SK-N-SH (cell line): ENCODE measurements at regions not wholly inside any gene's neighbourhood (a gene's known extent, or its start where the extent isn't known, plus 50 kb on each side); places are given as distances from the start of the nearest gene placed in this dataset.

Experiments used
- CTCF ChIA-PET: fragments of 300-600, 350-600 bp; formaldehyde crosslinking; extraction: SDS; loops from one replicate; lab custom pipeline; 2021; lab: Yijun Ruan, JAX
- POLR2A ChIA-PET: fragments of 350-600 bp; sonication (Branson Sonifier 250); formaldehyde crosslinking; extraction: SDS; loops from one replicate; lab custom pipeline; 2020; ENCODE audit warnings: antibody characterized with exemption, inconsistent platforms; lab: Yijun Ruan, JAX
- DNase-seq: peaks from one replicate; pipeline ENCODE4 v3.0.0; 2012
- H2AFZ ChIP-seq: fragments of 200-600 bp; sonication (generic); 2 replicates; pipeline ENCODE4 v1.8.1; 2016; ENCODE audit warnings: antibody characterized with exemption, mild to moderate bottlenecking, low read depth
- H3F3A ChIP-seq: fragments of 200-600 bp; sonication (generic); replicated peaks from 2 replicates; pipeline ENCODE3; 2016; ENCODE audit warnings: antibody characterized with exemption, mild to moderate bottlenecking; ENCODE audit not compliant: insufficient read depth
- H3K27ac ChIP-seq, 2 experiments: fragments of 200-500 bp in 1 of 2; fragments of 200-600 bp in 1 of 2; sonication (Bioruptor generic) in 1 of 2; sonication (generic), shearing (Covaris generic) in 1 of 2; 2 replicates each; pipeline versions ENCODE4 v1.5.1 to v1.6.1; 2014 to 2016; ENCODE audit warnings: low read depth in 2 of 2, inconsistent platforms in 1 of 2, low read length in 1 of 2, mild to moderate bottlenecking in 1 of 2, mixed read lengths in 1 of 2
- H3K27me3 ChIP-seq: fragments of 200-600 bp; sonication (generic), shearing (Covaris generic); 2 replicates; pipeline ENCODE4 v1.6.1; 2016; ENCODE audit warnings: mixed run types; ENCODE audit not compliant: insufficient read depth
- H3K36me3 ChIP-seq, 2 experiments: fragments of 200-500 bp in 1 of 2; fragments of 200-600 bp in 1 of 2; sonication (Bioruptor generic) in 1 of 2; sonication (generic) in 1 of 2; replicated peaks in 1 of 2; 2 replicates each; pipeline versions ENCODE3 to v1.5.1; 2014 to 2016; ENCODE audit warnings: low read length in 1 of 2, mild to moderate bottlenecking in 1 of 2; ENCODE audit not compliant: insufficient read depth in 2 of 2, control insufficient read depth in 1 of 2
- H3K4me1 ChIP-seq, 2 experiments: fragments of 200-500 bp in 1 of 2; fragments of 200-600 bp in 1 of 2; sonication (Bioruptor generic) in 1 of 2; sonication (generic), shearing (Covaris generic) in 1 of 2; 2 replicates each; pipeline versions ENCODE4 v1.5.1 to v1.6.1; 2014 to 2016; ENCODE audit warnings: low read depth in 1 of 2, low read length in 1 of 2, mixed run types in 1 of 2; ENCODE audit not compliant: insufficient read depth in 2 of 2, control insufficient read depth in 1 of 2
- H3K4me2 ChIP-seq: fragments of 200-600 bp; sonication (generic), shearing (Covaris generic); 2 replicates; pipeline ENCODE4 v1.6.1; 2017; ENCODE audit warnings: mixed run types
- H3K4me3 ChIP-seq, 2 experiments: fragments of 200-500 bp in 1 of 2; fragments of 200-600 bp in 1 of 2; sonication (Bioruptor generic) in 1 of 2; sonication (generic), shearing (Covaris generic) in 1 of 2; 2 replicates each; pipeline versions ENCODE4 v1.5.1 to v1.8.1; 2014 to 2016; ENCODE audit warnings: low read depth in 2 of 2, inconsistent platforms in 1 of 2, low read length in 1 of 2, mild to moderate bottlenecking in 1 of 2, mixed read lengths in 1 of 2, moderate library complexity in 1 of 2
- H3K79me2 ChIP-seq: fragments of 200-600 bp; sonication (generic); 2 replicates; pipeline ENCODE4 v1.8.1; 2017; ENCODE audit warnings: mild to moderate bottlenecking; ENCODE audit not compliant: insufficient read depth
- H3K9ac ChIP-seq: fragments of 200-600 bp; sonication (generic); 2 replicates; pipeline ENCODE4 v1.6.1; 2017; ENCODE audit warnings: mixed run types
- H3K9me2 ChIP-seq: fragments of 200-600 bp; sonication (generic); 2 replicates; pipeline ENCODE4 v1.6.1; 2017; ENCODE audit warnings: mixed run types
- H3K9me3 ChIP-seq: fragments of 200-600 bp; sonication (generic); 2 replicates; pipeline ENCODE4 v1.6.1; 2017; ENCODE audit warnings: mixed run types, mild to moderate bottlenecking, moderate library complexity
- H4K20me1 ChIP-seq: fragments of 200-600 bp; sonication (generic); 2 replicates; pipeline ENCODE4 v1.6.1; 2017; ENCODE audit warnings: mild to moderate bottlenecking, mixed run types; ENCODE audit not compliant: insufficient read depth
- ELF1 ChIP-seq: IDR thresholded peaks from 2 replicates; pipeline ENCODE4 v1.4.0; 2012
- EZH2phosphoT487 ChIP-seq: fragments of 200-600 bp; sonication (generic); IDR thresholded peaks from 2 replicates; pipeline ENCODE4 v1.6.1; 2017; ENCODE audit warnings: low read depth, mixed run types, mild to moderate bottlenecking, antibody characterized with exemption, moderate library complexity, borderline replicate concordance
- FOXJ3 ChIP-seq: sonication (generic); formaldehyde crosslinking; IDR thresholded peaks from 2 replicates; pipeline ENCODE4 v1.5.1; 2020; ENCODE audit warnings: mild to moderate bottlenecking, missing genetic modification reagents
- GABPA ChIP-seq: IDR thresholded peaks from 2 replicates; pipeline ENCODE4 v1.4.0; 2012; ENCODE audit warnings: low read depth, mild to moderate bottlenecking
- GATA2 ChIP-seq: sonication (generic); formaldehyde crosslinking; IDR thresholded peaks from 2 replicates; pipeline ENCODE4 v1.5.0; 2020; ENCODE audit warnings: mild to moderate bottlenecking, missing genetic modification reagents
- JUND ChIP-seq: IDR thresholded peaks from 2 replicates; pipeline ENCODE4 v1.4.0; 2012
- MXI1 ChIP-seq: IDR thresholded peaks from 2 replicates; pipeline ENCODE4 v1.6.1; 2012; ENCODE audit warnings: mild to moderate bottlenecking, low read depth, low read length, improper control_type of control experiment
- POLR2AphosphoS5 ChIP-seq: IDR thresholded peaks from 2 replicates; pipeline ENCODE4 v1.6.1; 2012; ENCODE audit warnings: low read depth, low read length
- RFX5 ChIP-seq: IDR thresholded peaks from 2 replicates; pipeline ENCODE4 v1.6.1; 2012; ENCODE audit warnings: mild to moderate bottlenecking, improper control_type of control experiment, low read length
- RXRA ChIP-seq: IDR thresholded peaks from 2 replicates; pipeline ENCODE4 v1.4.0; 2012; ENCODE audit warnings: low read depth, mild to moderate bottlenecking, borderline replicate concordance
- TAF1 ChIP-seq: IDR thresholded peaks from 2 replicates; pipeline ENCODE4 v1.6.1; 2012; ENCODE audit warnings: low read depth, mild to moderate bottlenecking, low read length, moderate library complexity, borderline replicate concordance
- WGBS: methylation state at CpG from one replicate; pipeline ENCODE4 v1.1.6; 2017; ENCODE audit warnings: low lambda C conversion rate; 5-methylcytosine and 5-hydroxymethylcytosine counted together
- TF ChIP-seq, protein P1 (sequence below): IDR thresholded peaks from 2 replicates; pipeline ENCODE4 v1.4.0; 2012; ENCODE audit warnings: low read depth
- TF ChIP-seq, protein P2 (sequence below): fragments of 150-350 bp; IDR thresholded peaks from 2 replicates; pipeline ENCODE4 v1.6.1; 2017; ENCODE audit warnings: antibody characterized with exemption, low read length, low read depth, borderline replicate concordance
- TF ChIP-seq, protein P3 (sequence below): IDR thresholded peaks from 2 replicates; pipeline ENCODE4 v1.4.0; 2012; ENCODE audit warnings: low read depth, borderline replicate concordance
- TF ChIP-seq, protein P4 (sequence below): IDR thresholded peaks from 2 replicates; pipeline ENCODE4; 2012
- TF ChIP-seq, protein P5 (sequence below): IDR thresholded peaks from 2 replicates; pipeline ENCODE4 v1.6.1; 2012; ENCODE audit warnings: mild to moderate bottlenecking, low read depth, low read length, moderate library complexity
- TF ChIP-seq, protein P6 (sequence below): IDR thresholded peaks from 2 replicates; pipeline ENCODE4 v1.4.0; 2012; ENCODE audit warnings: low read depth, borderline replicate concordance

DNA sequence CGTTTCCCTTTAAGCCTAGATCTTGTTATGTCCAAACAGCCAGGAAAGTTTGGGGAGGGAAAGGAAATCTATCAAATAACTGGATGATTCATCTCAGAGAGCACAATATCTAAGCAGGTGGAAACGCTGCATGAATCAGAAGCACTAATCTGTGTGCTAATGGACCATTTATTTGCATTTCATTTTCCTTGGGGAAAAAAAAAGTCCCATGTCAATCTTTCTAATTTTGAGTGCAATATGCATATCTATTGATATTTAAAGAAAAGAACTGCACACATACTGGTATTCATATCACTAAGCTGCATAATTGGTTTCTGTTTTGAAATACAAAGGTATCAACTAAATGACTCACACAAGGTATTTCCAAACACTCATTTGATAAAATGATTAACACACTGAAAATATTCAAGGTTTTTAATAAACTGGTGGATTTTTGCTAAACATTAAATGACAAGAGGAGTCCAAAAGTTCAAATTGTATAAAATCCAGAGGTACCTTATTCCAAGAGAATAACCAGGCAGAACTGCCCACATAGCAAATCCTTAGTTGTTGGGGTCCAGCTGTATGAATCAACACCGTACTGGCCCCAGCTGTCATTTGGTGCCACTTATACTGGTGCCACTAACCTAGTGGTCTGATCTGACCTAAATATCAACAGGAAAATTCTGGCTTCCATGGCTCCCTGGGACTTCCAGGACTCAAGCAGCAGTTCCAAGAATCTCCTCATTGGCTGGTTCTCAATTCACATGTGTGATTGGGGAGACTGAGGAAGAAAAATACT lies 122.2 kb upstream of the SP4 start:
- Histone ChIP-seq H3K9me2 (no peaks in the 10 kb centered on the region), H3K4me3 (no peak overlapping the region), H4K20me1 (no peaks in the 10 kb centered on the region), H3K4me1 (no peaks in the 10 kb centered on the region), H3K27me3 (no peaks in the 10 kb centered on the region), H3K9ac (no peak overlapping the region), H2AFZ (no peak overlapping the region), H3K9me3 (no peaks in the 10 kb centered on the region), H3F3A (no peaks in the 10 kb centered on the region), H3K79me2 (no peaks in the 10 kb centered on the region), H3K36me3 (no peaks in the 10 kb centered on the region), H3K27ac (no peak overlapping the region), H3K4me2 (no peak overlapping the region)
- WGBS: 0% methylated on average over 3 of the region's 3 CpGs
- TF ChIP-seq, protein P1, sequence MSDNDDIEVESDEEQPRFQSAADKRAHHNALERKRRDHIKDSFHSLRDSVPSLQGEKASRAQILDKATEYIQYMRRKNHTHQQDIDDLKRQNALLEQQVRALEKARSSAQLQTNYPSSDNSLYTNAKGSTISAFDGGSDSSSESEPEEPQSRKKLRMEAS: no peak
- no peak for TF ChIP-seq ELF1
- no peak for TF ChIP-seq RXRA
- no peak for TF ChIP-seq RFX5
- no peak for TF ChIP-seq GATA2 (CRISPR knock-in tag)
- no peak for DNase-seq
- CTCF ChIA-PET: no interaction called here
- POLR2A ChIA-PET: no interaction called here

DNA sequence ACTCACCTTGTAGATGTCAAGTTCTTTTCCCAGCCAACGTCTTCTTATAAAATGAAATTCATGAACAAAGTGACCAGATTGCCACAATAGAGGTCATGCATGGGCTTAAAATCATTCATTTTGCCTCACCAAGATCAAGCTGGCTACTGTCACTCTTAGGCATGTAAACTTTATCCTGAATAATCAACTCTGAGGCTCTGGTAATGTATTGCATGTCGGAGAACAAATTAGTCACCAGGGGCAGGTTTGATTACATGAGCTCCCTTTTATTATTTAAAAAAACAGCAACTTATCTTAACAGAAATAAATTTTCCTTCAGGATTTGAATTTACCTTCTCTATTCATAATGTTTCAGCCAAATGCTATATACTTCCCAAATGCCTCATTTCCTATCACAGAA lies 112.9 kb upstream of the SP4 start:
- H3K4me2 ChIP-seq: no peak overlapping the region
- no peak overlapping the region for H3K4me3 ChIP-seq
- no peaks in the 10 kb centered on the region; the same call in 1 of the 2 replicates for H3K9me2 ChIP-seq
- H3K79me2 ChIP-seq: no peaks in the 10 kb centered on the region
- no peaks in the 10 kb centered on the region for H4K20me1 ChIP-seq
- no peak overlapping the region for H3K27ac ChIP-seq
- H3K9ac ChIP-seq: no peak overlapping the region
- no peak for TF ChIP-seq GABPA
- TF ChIP-seq, protein P2, sequence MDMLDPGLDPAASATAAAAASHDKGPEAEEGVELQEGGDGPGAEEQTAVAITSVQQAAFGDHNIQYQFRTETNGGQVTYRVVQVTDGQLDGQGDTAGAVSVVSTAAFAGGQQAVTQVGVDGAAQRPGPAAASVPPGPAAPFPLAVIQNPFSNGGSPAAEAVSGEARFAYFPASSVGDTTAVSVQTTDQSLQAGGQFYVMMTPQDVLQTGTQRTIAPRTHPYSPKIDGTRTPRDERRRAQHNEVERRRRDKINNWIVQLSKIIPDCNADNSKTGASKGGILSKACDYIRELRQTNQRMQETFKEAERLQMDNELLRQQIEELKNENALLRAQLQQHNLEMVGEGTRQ: no peak
- TF ChIP-seq, protein P1: no peak
- TF ChIP-seq, protein P3, sequence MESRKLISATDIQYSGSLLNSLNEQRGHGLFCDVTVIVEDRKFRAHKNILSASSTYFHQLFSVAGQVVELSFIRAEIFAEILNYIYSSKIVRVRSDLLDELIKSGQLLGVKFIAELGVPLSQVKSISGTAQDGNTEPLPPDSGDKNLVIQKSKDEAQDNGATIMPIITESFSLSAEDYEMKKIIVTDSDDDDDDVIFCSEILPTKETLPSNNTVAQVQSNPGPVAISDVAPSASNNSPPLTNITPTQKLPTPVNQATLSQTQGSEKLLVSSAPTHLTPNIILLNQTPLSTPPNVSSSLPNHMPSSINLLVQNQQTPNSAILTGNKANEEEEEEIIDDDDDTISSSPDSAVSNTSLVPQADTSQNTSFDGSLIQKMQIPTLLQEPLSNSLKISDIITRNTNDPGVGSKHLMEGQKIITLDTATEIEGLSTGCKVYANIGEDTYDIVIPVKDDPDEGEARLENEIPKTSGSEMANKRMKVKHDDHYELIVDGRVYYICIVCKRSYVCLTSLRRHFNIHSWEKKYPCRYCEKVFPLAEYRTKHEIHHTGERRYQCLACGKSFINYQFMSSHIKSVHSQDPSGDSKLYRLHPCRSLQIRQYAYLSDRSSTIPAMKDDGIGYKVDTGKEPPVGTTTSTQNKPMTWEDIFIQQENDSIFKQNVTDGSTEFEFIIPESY: no peak
- TF ChIP-seq, protein P4, sequence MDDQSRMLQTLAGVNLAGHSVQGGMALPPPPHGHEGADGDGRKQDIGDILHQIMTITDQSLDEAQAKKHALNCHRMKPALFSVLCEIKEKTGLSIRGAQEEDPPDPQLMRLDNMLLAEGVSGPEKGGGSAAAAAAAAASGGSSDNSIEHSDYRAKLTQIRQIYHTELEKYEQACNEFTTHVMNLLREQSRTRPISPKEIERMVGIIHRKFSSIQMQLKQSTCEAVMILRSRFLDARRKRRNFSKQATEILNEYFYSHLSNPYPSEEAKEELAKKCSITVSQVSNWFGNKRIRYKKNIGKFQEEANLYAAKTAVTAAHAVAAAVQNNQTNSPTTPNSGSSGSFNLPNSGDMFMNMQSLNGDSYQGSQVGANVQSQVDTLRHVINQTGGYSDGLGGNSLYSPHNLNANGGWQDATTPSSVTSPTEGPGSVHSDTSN: no peak
- no peak for TF ChIP-seq ELF1
- TF ChIP-seq EZH2phosphoT487: no peak
- TF ChIP-seq POLR2AphosphoS5: no peak
- TF ChIP-seq JUND: no peak
- TF ChIP-seq, protein P5, sequence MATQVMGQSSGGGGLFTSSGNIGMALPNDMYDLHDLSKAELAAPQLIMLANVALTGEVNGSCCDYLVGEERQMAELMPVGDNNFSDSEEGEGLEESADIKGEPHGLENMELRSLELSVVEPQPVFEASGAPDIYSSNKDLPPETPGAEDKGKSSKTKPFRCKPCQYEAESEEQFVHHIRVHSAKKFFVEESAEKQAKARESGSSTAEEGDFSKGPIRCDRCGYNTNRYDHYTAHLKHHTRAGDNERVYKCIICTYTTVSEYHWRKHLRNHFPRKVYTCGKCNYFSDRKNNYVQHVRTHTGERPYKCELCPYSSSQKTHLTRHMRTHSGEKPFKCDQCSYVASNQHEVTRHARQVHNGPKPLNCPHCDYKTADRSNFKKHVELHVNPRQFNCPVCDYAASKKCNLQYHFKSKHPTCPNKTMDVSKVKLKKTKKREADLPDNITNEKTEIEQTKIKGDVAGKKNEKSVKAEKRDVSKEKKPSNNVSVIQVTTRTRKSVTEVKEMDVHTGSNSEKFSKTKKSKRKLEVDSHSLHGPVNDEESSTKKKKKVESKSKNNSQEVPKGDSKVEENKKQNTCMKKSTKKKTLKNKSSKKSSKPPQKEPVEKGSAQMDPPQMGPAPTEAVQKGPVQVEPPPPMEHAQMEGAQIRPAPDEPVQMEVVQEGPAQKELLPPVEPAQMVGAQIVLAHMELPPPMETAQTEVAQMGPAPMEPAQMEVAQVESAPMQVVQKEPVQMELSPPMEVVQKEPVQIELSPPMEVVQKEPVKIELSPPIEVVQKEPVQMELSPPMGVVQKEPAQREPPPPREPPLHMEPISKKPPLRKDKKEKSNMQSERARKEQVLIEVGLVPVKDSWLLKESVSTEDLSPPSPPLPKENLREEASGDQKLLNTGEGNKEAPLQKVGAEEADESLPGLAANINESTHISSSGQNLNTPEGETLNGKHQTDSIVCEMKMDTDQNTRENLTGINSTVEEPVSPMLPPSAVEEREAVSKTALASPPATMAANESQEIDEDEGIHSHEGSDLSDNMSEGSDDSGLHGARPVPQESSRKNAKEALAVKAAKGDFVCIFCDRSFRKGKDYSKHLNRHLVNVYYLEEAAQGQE: no peak
- no peak for TF ChIP-seq MXI1
- no peak for TF ChIP-seq RXRA
- TF ChIP-seq TAF1: no peak
- TF ChIP-seq FOXJ3 (CRISPR knock-in tag): no peak
- TF ChIP-seq, protein P6, sequence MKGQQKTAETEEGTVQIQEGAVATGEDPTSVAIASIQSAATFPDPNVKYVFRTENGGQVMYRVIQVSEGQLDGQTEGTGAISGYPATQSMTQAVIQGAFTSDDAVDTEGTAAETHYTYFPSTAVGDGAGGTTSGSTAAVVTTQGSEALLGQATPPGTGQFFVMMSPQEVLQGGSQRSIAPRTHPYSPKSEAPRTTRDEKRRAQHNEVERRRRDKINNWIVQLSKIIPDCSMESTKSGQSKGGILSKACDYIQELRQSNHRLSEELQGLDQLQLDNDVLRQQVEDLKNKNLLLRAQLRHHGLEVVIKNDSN: no peak
- H3K4me1 ChIP-seq: no peaks in the 10 kb centered on the region
- no peak for DNase-seq
- no peaks in the 10 kb centered on the region for H3F3A ChIP-seq
- ChIA-PET POLR2A (no interaction called here), CTCF (interaction anchor here (0.7 kb wide), 1 partner anchor 50 kb away, joined by 3 read pairs; no protein-coding TSS in a partner anchor)
- H3K9me3 ChIP-seq: no peaks in the 10 kb centered on the region; the same call in 1 of the 2 replicates
- no peaks in the 10 kb centered on the region for H3K27me3 ChIP-seq
- no peaks in the 10 kb centered on the region for H3K36me3 ChIP-seq
- 12% methylated on average over 2 of the region's 2 CpGs for WGBS
- no peak overlapping the region for H2AFZ ChIP-seq
